Effector memory CD8-positive, alpha-beta T cell (primary cell): ENCODE measurements at regions not wholly inside any gene's neighbourhood (a gene's known extent, or its start where the extent isn't known, plus 50 kb on each side); places are given as distances from the start of the nearest gene placed in this dataset.

Experiments
- ATAC-seq: fragments of 150-1000 bp; cut with Tn5 transposase; replicated peaks from 2 replicates; pipeline ENCODE4 v1.10.0; 2021; ENCODE audit warnings: mild to moderate bottlenecking, moderate library complexity
- DNase-seq, 3 experiments: peaks; one replicate each; pipeline ENCODE4 v3.0.0; 2021
- H3K27ac Mint-ChIP-seq, 2 donors: one replicate each; pipeline ENCODE4 v1.8.0; 2022; ENCODE audit warnings: mild to moderate bottlenecking in 2 of 2, mixed read lengths in 2 of 2, moderate library complexity in 2 of 2
- H3K27me3 Mint-ChIP-seq, 2 donors: one replicate each; pipeline ENCODE4 v1.8.0; 2022; ENCODE audit warnings: mixed read lengths in 2 of 2
- H3K36me3 Mint-ChIP-seq: one replicate; pipeline ENCODE4 v1.8.0; 2022; ENCODE audit warnings: mild to moderate bottlenecking, moderate library complexity, mixed read lengths; ENCODE audit not compliant: insufficient read depth
- H3K4me1 Mint-ChIP-seq, 2 donors: one replicate each; pipeline ENCODE4 v1.8.0; 2022; ENCODE audit warnings: low read depth in 2 of 2, mixed read lengths in 2 of 2
- H3K4me3 Mint-ChIP-seq, 2 donors: one replicate each; pipeline ENCODE4 v1.8.0; 2022; ENCODE audit warnings: mild to moderate bottlenecking in 2 of 2, mixed read lengths in 2 of 2, moderate library complexity in 2 of 2
- H3K9me3 Mint-ChIP-seq, 2 donors: one replicate each; pipeline ENCODE4 v1.8.0; 2022; ENCODE audit warnings: mixed read lengths in 2 of 2

DNA sequence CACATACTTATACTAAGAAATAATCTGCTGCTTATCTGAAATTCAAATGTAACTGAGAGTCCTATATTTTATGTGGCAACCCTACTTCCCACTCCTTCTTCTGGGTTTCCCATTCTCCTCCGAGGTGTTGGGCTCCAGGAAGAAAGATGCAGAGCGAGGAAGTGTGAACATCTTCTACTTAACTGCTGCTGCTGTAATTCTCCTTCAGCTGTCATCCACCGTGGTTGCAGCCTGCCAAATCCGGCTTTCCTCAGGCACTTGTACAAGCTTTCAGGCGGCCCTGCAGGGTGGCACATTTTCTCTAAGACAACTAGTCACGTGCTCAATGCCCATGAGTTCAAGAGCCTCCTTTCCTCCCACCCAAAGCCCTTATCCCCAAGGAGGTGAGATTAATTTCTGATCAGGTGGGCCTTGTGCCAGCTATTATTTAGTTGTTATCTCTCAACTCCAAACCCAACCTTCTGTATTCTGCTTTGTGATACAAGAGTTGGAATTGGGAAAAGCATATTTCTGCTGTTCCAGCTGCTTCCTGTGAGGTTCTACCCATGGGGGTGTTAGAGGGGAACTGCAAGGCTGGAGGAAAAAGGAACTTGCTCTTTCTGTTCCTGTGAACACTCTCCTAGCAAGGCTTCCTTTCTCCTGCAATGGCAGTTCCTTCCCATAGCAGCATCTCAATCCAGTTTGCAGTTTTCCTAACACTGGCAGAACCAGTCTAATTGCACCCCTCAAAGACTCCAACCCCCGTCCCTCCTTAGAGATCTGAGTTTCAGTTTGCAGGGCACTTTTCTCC is 67.6 kb upstream of the RBBP6 start:
- Mint-ChIP-seq H3K36me3 (no peaks in the 10 kb centered on the region), H3K4me1 (no peaks in the 10 kb centered on the region), H3K27ac (peak overlapping the region in 1 of 2 donors; percentile 13), H3K9me3 (peaks cover 0 to 7% of the 10 kb centered on the region in 2 donors), H3K4me3 (no peak overlapping the region), H3K27me3 (peaks cover 23 to 75% of the 10 kb centered on the region in 2 donors)
- ATAC-seq (no peak), DNase-seq (no peak)

DNA sequence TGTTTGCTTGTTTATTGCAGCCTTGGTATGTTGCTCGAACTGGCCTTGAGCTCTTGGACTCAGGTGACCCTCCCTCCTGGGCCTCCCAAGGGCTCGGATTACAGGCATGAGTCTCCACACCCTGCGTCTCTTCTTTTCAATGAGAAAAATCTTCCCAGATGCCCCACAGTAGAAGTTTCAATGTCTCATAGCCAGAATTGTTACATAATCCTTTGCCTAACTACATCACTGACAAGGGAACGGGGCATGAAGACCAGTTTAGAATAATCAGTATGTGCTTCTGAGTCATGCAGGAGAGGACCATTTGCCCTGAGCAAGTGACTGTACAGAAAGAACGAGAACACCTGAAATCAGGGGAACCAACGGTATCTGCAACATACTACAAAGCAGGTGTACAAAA is 61.9 kb upstream of the RBBP6 start:
- Mint-ChIP-seq H3K4me1 (no peaks in the 10 kb centered on the region), H3K27ac (no peak overlapping the region), H3K9me3 (peaks cover 0 to 7% of the 10 kb centered on the region in 2 donors), H3K27me3 (peaks cover 40 to 71% of the 10 kb centered on the region in 2 donors), H3K36me3 (no peaks in the 10 kb centered on the region), H3K4me3 (no peak overlapping the region)
- ATAC-seq (no peak), DNase-seq (no peak)

DNA sequence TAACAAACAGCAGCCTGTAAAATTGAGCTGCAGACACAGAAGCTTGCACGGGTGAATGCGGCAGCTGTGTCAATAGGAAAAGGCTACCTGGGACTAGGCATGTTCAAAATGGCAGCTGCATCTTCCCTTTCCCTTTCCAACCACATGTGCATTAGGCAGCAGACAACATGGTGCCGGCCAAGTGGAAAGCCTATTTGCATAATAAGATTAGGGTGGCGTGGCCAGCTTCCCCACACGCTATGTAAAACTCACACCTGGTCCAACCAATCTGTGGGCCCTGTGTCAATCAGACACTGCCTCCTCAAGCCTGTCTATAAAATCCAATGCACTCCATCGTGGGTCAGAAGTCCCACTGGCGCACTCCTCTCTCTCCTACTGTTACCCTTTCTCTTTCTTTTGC is 61.0 kb upstream of the RBBP6 start:
- H3K9me3 Mint-ChIP-seq = peaks cover 0 to 7% of the 10 kb centered on the region in 2 donors
- H3K4me1 Mint-ChIP-seq = no peaks in the 10 kb centered on the region
- no peaks in the 10 kb centered on the region for H3K36me3 Mint-ChIP-seq
- DNase-seq (no peak), ATAC-seq (no peak)
- H3K27ac Mint-ChIP-seq = no peak overlapping the region
- H3K4me3 Mint-ChIP-seq = no peak overlapping the region
- H3K27me3 Mint-ChIP-seq = peaks cover 40 to 68% of the 10 kb centered on the region in 2 donors

DNA sequence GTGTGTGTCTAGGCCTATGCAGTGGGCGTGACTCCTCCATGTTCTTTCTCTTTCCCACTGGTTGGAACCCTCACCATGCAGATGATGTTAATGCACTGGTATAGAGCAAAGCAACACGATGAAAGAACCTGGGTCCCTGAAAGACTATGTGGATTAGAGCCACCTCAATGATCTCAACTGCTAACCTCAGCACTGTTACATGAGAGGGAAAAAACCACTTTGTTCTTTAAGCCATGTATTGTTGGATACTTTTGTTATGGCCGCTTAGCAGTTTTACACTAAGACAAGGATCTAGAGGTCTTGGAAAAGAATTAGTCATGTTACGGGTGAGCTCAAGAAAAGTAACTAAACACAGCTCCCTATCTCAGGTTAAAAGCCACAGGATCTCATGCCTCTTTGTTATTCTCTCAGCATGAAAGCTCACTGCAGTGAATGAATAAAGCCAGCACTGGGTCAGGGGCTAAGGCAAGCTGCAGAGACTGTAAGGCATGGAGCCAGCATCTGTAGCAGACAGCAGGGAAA is 56.6 kb upstream of the RBBP6 start:
- ATAC-seq (no peak), DNase-seq (no peak)
- peaks cover 26 to 38% of the 10 kb centered on the region in 2 donors for H3K27me3 Mint-ChIP-seq
- no peak overlapping the region for H3K4me3 Mint-ChIP-seq
- H3K27ac Mint-ChIP-seq = no peak overlapping the region
- H3K4me1 Mint-ChIP-seq = no peaks in the 10 kb centered on the region
- H3K36me3 Mint-ChIP-seq = no peaks in the 10 kb centered on the region
- no peaks in the 10 kb centered on the region for H3K9me3 Mint-ChIP-seq

DNA sequence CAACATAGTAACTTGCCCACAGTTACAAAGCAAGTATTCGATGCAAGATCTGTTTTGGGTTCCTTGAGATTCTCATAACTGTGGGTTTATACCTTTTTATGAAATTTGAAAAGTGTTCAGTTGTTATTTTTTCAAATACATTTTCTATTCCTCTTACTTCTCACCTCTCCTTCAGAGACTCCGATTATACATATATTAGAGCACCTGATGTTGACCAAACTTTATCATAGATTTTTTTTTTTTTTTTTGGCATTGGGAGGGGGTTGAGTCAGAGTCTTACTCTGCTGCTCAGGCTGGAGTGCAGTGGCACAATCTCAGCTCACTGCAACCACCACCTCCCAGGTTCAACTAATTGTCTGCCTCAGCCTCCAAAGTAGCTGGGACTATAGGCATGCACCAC is 51.3 kb upstream of the RBBP6 start:
- peaks cover 29 to 40% of the 10 kb centered on the region in 2 donors for H3K27me3 Mint-ChIP-seq
- no peaks in the 10 kb centered on the region for H3K36me3 Mint-ChIP-seq
- no peak for DNase-seq
- ATAC-seq = no peak
- H3K9me3 Mint-ChIP-seq = no peaks in the 10 kb centered on the region
- H3K4me3 Mint-ChIP-seq = no peak overlapping the region
- H3K27ac Mint-ChIP-seq = no peak overlapping the region
- H3K4me1 Mint-ChIP-seq = no peaks in the 10 kb centered on the region
